ENCODE measurements at regions not wholly inside any gene's neighbourhood (a gene's known extent, or its start where the extent isn't known, plus 50 kb on each side); places are given as distances from the start of the nearest gene placed in this dataset.
"Not testable (repeated sequence)": the region's sequence is repeated elsewhere in the genome, so short reads cannot be mapped to it uniquely, and the experiment has no call there.

DNA sequence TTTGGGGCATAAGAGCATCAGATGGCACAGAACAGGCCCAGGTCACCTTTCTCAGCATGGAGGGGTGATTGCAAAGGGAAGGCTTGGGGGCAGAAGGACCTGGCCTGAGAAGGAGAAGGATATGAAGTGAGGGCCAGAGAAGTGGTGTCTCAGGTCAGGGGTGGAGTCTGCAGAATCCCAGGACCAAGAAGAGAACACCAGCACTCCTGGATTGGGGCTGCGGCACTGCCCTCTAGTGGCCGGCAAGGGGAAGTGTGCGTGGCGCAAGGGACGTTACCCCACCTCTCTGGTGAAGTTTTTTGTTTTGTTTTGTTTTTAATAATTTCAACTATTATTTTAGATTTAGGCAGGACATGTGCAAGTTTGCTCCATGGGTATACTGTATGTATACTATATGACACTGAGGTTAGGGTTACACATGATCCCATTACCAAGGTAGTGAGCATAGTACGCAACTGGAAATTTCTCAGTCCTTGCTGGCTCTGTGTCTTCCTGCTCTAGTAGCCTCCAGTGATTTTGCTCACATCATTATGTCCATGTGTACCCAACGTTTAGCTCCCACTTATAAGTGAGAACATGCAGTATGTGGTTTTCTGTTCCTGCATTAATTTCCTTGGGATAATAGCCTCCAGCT lies 1548.6 kb downstream of the EFNA5 start:
- DNase-seq (ENCODE audit: low read depth), result no peak

DNA sequence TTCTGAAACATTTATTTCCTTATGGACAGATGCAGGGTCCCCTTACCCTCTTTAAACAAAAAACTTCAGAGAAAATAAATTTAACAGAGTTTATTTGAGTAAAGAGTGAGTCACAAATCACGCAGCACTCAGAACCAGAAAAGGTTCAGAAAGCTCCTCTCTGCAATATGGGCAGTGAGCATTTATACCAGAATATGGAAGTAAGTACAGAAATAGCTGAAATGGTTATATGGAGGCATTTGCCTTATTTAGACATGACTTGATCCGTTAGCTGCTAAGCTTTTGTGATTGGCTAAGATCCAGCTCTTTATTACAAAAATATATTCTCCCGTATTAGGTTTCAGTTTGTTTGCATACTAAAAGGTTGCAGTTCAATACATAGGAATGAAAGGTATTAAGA lies 1554.1 kb downstream of the EFNA5 start:
- no peak for DNase-seq (ENCODE audit: low read depth)

DNA sequence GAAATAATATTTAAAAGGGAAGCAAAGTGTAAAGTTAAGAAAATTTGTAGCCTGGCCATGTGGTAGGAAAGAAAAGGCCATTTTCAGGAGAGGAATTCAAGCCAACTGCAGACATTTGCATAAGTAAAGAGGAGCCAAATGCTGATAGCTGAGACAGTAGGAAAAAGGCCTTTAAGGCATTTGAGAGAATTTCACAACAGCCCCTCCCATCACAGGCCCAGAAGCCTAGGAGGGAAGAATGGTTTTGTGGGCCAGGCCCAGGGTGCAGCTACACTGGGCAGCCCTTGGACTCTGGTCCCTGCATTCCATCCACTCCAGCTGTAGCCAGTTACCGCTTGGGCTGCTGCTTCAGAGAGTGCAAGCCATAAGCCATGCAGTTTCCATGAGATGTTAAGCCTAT lies 1556.8 kb downstream of the EFNA5 start:
- no peak for DNase-seq (ENCODE audit: low read depth)

DNA sequence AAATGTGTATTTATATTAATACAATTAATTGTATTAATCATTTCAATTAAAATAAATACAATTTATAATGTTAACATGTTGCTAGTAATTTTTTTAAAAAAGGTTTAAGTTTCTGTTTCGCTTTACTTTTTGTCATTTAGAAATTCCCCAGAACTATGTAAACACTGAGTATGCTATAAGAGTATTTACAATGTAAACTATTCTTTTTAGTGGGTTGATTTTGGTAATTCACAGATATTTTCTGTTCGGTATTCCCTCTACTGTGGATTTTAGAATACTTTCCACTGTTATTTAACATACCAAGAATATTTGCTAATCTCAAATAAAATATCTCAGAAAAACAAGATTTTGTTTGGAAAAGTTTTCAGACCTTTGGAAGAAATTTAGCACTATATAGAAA lies 1564.4 kb downstream of the EFNA5 start:
- no peak for DNase-seq (ENCODE audit: low read depth)

DNA sequence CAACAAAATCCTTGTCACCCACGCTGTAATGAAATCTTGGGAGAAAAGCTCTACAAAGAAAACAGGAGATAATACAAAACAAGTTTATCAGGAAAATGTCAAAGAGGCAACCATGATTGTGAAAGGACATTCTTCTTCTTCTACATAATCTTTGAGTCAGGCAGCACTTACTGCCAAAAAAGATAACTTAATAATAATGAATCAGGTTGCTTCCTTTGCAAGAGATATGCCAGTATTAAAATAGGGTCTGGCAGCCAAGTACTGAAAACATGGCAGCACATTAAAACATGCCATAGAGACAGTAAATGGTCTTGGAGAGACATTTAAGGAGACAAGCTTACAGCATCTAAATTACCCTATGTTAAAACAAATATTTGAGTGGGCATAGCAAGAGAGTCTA lies 1573.4 kb downstream of the EFNA5 start:
- DNase-seq (ENCODE audit: low read depth), result no peak

DNA sequence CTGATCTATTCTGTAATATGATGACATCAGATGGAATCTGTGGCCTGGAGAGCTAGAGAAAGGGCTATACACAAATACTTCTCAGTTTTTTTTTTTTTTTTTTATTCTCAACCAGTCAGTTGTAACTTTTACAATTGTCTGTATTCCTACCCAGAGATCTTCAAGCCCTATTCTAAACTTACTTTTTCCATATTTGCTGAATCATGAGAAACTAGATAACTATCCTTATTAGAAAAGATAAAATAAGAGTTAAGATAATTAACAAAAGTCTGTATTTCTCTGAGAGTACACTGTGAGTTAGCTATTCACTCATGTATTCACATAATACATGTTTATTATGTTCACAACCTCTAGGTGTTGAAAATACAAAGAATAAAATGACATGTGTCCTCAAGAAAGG lies 1575.9 kb downstream of the EFNA5 start:
- no peak for DNase-seq (ENCODE audit: low read depth)

DNA sequence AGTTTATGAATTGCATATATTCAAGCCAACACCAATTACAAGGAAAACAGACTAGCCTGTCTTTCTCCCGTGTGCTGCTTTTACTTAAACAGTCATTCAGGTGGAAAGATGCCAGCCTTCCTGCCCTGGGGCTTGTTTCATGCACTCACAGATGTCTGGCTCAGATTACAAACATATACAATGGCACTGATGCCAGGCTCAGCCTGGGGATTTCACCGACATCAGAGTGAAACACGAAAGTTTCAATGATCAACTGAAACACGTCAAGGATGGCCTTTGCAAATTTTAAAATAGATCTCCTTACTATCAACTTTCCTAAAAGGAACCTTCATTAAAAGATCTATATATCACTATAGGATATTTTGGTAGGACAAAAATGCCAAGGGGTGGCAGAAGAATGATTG lies 1576.5 kb downstream of the EFNA5 start:
- DNase-seq (ENCODE audit: low read depth), result no peak

DNA sequence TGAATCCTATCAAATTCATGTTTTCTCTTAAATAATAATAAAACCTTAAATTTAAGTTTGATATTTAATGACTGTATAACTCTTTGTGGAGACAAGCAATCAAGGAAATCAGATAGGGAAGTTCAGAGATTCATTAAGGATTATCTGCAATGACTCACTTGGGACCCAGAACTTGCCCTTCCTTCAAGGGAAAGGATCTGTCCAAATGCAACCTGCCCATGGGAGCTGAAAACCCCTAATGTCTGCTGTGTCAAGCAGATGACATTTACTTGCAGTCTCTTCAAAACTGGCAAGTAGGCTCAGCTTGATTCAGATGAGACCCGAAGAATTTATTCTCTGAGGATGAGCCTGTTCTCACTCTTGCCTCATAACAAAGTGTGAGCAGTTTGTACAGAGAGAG lies 1577.6 kb downstream of the EFNA5 start:
- no peak for DNase-seq (ENCODE audit: low read depth)

DNA sequence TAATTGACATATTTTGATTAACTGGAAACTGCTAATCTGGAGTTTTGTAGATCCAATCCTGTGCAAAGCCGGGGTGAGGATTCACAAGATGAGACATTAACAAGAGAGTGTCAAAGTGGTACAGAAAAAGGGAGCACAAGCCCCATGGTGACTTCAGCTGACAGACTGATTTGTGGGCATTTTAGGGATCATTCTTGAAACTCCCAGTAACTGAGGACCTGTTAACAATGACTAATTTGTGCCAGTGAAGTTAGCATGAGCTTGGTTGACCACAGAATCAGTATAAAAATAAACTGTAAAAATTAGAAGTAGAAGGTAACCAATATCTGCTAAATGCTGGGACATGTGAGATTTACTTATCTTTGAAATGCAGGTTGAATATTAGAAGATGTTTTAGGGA lies 1578.3 kb downstream of the EFNA5 start:
- DNase-seq (ENCODE audit: low read depth), result no peak

DNA sequence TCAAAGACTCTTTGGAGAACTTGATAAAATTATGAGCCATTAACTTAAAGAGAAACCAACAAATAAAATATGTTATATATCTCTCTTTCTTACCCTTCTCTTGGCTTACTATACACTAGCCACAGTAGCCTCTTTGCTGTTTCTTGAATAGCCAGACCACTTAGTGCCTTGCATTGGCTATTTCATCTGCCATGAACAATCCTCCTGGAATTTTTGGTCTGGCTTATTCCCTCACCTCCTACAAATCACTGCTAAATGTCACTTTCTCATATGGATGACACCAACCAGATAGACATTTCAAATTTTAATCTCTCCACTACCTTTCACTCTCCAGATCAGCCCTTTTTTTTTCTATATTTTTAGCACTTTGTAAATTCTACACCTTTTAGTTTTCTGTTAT lies 1581.7 kb downstream of the EFNA5 start:
- no peak for DNase-seq (ENCODE audit: low read depth)

DNA sequence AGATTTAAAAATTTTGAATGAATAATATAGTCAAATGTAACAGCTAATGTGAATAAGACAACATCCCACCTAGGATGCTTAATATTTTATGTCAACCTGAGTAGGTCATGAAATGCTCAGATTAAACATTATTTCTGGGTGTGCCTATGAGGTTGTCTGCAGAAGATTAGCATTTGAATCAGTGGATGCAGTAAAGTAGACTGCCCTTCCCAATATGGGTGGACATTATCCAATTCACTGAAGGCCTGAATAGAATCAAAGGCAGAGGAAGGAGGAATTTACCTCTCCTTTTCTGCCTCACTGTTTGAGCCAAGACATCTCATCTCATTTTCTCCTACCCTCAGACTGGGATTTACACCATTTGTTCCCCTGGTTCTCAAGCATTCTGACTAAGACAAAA lies 1582.3 kb downstream of the EFNA5 start:
- no peak for DNase-seq (ENCODE audit: low read depth)

DNA sequence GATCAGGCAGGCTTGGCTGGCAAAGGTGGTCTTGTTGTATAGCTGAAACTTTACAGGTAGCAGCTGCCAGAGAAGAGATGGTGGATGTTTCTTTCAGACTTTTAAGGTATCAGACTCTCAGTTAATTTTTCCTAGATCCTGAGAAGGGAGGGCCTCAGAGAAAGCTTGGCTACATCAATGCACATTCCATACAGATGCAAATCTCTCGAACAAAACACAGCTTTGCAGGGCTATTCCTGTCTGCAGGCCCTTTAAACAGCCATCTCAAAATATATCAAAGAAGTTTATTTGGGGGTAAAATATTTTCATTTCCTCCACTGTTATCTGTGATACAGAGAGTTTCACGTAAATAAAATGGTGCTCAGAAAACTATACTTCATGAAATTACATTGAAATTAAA lies 1584.4 kb downstream of the EFNA5 start:
- no peak for DNase-seq (ENCODE audit: low read depth)

DNA sequence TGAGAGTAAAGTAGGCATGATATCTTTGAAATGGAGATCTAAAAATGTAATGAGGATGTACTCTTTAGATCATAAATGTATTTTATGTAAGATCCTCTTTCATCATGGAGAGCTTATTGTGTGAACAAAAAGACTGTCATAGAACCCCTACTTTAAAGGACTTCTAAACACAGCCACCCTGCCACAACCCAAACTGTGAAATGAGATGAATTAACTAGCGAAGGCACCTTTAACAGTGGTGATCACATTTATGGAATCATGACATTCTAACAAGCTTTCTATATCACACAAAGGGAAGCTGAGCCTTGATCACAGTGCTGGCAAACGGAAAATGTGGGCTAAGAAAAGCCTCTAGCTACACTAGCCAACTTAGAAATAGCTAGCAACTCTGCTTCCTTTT lies 1585.2 kb downstream of the EFNA5 start:
- DNase-seq (ENCODE audit: low read depth), result no peak

DNA sequence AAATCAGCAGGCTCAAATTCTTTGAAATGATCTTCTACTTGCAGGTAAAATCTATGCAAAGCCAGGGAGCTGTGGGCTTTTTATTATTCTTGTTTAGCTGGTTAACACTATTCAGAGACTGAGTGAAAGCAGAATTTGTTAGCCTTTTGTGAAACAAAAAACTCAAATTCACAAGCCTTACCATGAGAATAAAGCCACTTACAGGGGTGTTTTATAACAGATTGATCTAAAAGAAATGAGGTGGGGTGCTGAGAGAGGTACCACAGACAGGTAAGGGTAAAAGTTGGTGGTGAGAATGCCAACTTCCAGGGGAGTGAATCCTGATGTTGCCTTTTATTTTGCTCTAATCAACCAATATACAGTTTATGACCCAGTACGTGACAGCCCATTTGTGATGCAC lies 1585.6 kb downstream of the EFNA5 start:
- DNase-seq (ENCODE audit: low read depth), result no peak

DNA sequence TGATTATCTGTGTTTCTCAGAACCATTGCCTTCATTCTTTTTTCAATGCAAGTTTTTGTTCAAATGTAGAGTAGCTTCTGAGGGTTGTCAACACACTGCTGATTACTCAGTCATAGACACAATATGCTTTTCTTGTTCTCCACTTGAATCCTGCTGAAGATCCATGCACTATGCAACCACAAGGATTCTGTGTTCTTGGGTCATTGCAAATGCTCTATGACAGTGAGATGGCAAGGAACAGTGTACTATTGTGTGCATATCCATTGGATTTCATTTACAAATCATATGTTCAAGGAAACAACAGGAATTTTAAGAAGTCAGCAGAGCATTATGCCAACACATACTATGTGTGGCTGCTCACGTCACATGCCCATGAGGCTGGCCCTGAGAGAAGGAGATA lies 1590.2 kb downstream of the EFNA5 start:
- no peak for DNase-seq (ENCODE audit: low read depth)

DNA sequence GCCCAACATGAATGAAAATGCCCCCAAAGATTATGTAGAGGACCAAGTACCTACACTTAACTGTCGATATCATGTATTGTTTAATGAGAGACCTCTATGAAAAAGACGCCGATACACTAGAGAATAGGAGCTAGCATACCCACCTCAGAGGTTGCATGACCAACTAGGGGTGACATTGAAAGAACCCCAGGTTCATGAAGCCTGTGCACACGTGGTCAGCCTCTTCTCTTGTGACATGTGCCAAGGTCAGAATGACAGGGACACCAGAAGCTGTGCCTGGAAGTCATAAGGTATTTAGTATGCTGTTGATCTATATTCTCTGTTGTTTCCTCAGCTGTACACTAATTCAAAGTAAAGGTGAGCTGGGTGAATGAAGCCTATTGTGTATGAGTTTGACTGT lies 1594.1 kb downstream of the EFNA5 start:
- no peak for DNase-seq (ENCODE audit: low read depth)

DNA sequence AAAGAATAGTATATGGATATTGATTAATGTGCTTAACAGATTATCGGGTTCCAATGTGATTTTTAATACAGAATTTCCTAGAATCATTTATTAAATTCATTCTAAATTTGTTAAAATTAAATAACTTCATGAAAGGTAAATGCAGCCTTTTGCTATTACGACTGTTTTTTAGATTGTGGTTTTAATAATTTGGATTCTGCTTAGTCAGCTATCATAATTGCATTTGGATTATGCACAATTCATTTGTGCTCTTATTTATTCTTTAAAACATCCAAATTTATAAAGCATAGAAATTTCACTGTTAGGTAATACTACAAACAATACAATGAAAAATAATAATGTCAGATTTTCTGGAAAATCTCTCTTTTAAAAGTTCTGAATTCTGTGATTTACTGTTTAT lies 1598.5 kb downstream of the EFNA5 start:
- no peak for DNase-seq (ENCODE audit: low read depth)

DNA sequence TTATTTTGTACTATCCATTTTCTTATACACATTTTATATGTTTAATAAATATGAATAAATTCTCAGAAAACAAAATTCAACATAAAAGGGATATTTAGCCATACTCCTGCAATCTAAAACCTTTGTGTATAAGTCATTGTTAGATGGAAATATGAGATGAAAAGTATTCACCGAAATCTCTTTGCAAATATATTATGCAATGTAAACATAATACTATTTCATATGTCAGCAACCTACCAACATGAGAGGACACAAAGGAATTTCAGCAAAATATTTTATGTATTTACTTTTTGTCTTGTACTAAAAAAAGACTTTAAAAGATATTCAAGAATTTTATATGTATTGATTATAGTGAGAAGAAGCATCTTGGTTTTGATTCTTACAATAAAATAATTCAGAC lies 1623.4 kb downstream of the EFNA5 start:
- DNase-seq (ENCODE audit: low read depth), result no peak

DNA sequence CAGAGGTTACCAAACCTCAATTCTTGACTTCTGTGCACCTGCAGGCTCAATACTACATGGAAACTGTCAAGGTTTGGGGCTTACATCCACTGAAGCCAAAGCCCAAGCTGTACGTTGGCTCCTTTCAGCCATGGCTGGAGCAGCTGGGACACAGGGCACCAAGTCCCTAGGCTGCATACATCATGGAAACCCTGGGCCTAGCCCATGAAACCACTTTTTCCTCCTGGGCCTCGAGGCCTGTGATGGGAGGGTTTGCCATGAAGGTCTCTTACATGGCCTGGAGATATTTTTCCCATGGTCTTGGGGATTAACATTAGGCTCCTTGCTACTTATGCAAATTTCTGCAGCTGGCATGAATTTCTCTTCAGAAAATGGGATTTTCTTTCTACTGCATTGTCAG lies 1638.7 kb downstream of the EFNA5 start:
- DNase-seq (ENCODE audit: low read depth), result not testable (repeated sequence)

DNA sequence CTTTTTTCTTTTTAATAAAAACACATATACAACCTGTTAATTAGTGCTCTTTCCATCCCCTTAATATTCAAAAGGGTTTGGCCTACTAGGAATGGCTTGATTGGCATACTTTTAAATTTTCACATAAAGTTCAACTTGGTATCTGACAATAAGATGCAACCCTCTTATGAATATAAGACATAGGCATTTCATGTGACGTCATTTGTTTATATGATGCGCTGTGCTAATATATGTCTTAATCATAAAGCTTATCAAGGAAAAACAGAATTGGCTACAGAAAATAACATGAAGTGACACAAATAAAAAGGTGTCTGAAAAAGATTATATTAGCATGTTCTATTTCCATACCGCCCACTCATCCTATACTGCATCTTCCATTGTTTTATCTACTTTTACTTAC lies 1642.4 kb downstream of the EFNA5 start:
- no peak for DNase-seq (ENCODE audit: low read depth)

DNA sequence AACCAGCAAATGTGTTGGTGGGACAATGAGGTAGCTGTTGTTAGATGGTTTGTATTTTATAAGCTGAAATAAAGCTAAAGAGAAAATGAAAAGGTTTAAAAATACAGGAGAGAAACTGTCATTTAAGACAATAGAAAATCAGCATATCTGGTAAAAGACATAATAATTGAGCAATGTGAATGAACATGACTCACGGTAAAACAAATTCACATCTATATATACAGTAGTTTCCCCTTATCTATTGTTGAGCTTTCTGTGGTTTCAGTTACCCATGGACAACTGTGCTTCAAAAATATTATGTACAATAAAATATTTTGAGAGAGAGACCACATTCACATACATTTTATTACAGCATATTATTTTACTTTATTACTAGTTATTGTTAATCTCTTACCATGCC lies 1649.8 kb downstream of the EFNA5 start:
- DNase-seq (ENCODE audit: low read depth), result no peak

DNA sequence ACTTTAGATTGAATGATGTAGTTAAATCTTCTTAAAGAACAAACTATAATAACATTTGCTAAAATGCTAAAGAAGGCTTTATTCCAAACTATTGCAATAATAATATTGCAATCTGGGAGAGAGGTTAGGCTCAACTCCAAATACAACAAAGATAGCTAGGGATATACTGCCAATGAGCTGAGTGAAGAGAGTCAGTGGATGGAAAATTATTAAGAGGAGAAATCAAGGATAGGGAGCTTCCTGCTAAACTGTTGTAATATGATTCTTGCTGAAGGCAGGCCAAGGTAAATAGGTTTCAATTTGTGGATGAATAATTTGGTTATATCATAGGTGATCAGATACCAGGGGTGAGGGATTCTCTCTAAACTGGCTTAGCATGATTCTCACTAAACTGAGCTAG lies 1651.5 kb downstream of the EFNA5 start:
- DNase-seq (ENCODE audit: low read depth), result no peak

DNA sequence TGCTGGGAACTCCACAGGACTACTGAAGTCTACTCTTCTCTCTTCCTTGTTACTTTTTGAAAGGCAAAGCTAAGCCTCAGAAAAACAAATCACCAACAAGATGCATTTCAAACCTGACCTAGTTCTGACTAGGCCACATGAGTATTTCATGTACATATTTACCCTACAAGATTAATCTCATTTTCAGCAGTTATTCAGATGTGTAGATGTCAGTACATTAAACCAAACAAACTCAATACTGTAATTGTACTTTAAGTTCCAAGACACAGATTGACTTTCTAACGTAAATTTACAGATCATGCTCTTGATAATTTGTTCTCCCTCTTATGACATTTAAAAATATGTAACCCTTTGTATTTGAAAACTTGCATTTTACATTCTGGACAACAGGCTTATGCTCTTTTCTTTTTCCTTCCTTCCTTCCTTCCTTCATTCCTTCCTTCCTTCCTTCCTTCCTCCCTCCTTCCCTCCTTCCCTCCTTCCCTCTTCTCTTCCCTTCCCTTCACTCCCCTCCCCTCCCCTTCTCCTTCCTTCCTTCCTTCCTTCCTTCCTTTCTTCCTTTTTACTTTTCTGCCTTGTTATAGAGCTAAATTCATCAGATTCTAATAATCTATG lies 1653.4 kb downstream of the EFNA5 start:
- no peak for DNase-seq (ENCODE audit: low read depth)

DNA sequence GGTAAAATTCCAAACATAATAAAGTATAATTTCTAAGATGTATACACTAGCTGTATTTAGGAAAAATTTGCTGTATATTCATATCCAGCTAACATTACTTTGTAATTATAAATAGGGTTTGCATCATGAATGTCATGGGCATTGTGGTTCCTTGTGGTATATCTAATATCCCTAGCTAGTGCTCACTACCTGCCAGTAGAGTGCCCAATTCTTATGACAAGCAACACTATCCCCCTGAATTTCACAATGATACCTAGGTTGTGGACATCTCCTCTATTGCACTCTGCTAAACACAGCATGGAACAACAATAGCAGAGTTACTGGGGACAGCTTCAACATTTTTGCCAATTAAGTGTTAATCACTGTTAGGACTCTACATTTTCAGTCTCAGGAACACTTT lies 1656.5 kb downstream of the EFNA5 start:
- no peak for DNase-seq (ENCODE audit: low read depth)

DNA sequence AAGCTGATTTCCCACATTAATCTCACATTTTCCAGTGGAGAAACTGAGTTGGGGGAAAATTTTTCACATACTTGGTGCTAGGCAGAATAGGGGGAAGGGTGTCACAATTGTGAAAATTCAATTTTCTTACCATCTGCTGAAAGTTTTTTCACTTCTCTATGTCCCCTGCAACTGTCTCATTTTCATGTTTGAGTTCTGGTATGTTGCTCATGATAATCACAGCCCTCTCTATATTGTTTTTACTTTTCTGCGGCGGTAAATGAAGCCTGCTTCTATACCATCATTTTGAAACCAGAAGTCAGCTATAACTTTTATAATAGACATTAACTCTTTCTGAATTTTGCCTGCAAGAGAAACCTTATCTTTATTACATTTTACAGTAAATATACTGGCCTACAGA lies 1664.5 kb downstream of the EFNA5 start:
- no peak for DNase-seq (ENCODE audit: low read depth)
